ENCODE measurements at regions not wholly inside any gene's neighbourhood (a gene's known extent, or its start where the extent isn't known, plus 50 kb on each side); places are given as distances from the start of the nearest gene placed in this dataset.
"Not testable (repeated sequence)": the region's sequence is repeated elsewhere in the genome, so short reads cannot be mapped to it uniquely, and the experiment has no call there.

DNA sequence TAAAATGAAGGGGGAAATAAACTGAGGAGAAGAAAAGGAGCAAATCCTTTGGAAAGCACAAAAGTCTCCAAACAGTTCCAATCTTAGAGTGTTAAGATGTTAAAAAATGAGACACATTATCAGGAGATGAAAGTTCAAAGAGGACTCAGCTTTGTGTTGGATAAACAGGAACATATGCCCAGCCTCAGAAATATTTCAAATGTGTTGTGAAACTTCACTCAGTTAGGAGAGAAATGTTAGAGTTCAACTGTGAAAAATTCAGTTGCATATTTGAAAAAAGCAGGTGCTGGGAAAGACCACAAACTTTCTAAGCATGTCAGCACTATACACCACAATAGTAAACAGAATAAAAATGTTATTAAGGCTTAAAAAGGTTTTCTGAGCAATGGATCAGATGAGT, 136.8 kb upstream of the PRKD1 start:
- intact Hi-C loops (cut with micrococcal nuclease) = no loop called here
- no peaks in the 10 kb centered on the region for H3K4me1 Mint-ChIP-seq (ENCODE audit: insufficient read depth, unreplicated experiment)
- POLR2A ChIA-PET = no interaction called here
- H3K27me3 Mint-ChIP-seq (ENCODE audit: insufficient read depth, unreplicated experiment) = no peaks in the 10 kb centered on the region
- CTCF ChIA-PET = no interaction called here
- H3K36me3 Mint-ChIP-seq (ENCODE audit: insufficient read depth, unreplicated experiment) = no peaks in the 10 kb centered on the region
- H3K27ac Mint-ChIP-seq (ENCODE audit: low read depth, unreplicated experiment) = no peak overlapping the region
- no peaks in the 10 kb centered on the region for H3K9me3 Mint-ChIP-seq (ENCODE audit: unreplicated experiment)
- BruUV-seq (replicated peaks) = no TSS peak
- DNase-seq (ENCODE audit: unreplicated experiment) = no peak
- no peak for TF ChIP-seq CTCF (IDR thresholded peaks at IDR 0.05; ENCODE audit: unreplicated experiment)
- no peak overlapping the region for H3K4me3 Mint-ChIP-seq (ENCODE audit: unreplicated experiment)

GRCh38 chr14:30069536-30069935, 141.9 kb upstream of the PRKD1 start:
- Mint-ChIP-seq H3K27me3 (ENCODE audit: insufficient read depth, unreplicated experiment) (no peaks in the 10 kb centered on the region), H3K9me3 (ENCODE audit: unreplicated experiment) (peaks cover 22% of the 10 kb centered on the region), H3K4me3 (ENCODE audit: unreplicated experiment) (no peak overlapping the region), H3K36me3 (ENCODE audit: insufficient read depth, unreplicated experiment) (no peaks in the 10 kb centered on the region), H3K27ac (ENCODE audit: low read depth, unreplicated experiment) (no peak overlapping the region), H3K4me1 (ENCODE audit: insufficient read depth, unreplicated experiment) (no peaks in the 10 kb centered on the region)
- BruUV-seq (replicated peaks) = no TSS peak
- ChIA-PET POLR2A (no interaction called here), CTCF (no interaction called here)
- DNase-seq (ENCODE audit: unreplicated experiment) = no peak
- no peak for TF ChIP-seq CTCF (IDR thresholded peaks at IDR 0.05; ENCODE audit: unreplicated experiment)
- intact Hi-C loops (cut with micrococcal nuclease) = no loop called here

DNA sequence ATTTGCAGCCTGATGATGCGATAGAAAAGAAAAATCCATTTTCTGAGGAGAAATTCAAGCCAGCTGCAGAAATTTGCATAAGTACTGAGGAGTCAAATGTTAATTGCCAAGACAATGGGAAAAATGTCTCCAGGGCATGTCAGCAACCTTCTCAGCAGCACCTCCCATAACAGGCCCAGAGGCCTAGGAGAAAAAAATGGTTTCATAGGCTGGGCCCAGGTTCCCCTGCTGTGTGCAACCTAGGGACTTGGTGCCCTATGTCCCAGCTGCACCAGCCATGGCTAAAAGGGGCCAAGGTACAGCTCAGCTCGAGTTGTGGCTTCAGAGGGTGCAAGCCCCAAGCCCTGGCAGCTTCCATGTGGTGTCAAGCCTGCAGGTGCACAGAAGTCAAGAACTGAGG, 144.8 kb upstream of the PRKD1 start:
- POLR2A ChIA-PET; BruUV-seq (replicated peaks); CTCF ChIA-PET; H3K4me1 Mint-ChIP-seq (ENCODE audit: insufficient read depth, unreplicated experiment); H3K27me3 Mint-ChIP-seq (ENCODE audit: insufficient read depth, unreplicated experiment); H3K36me3 Mint-ChIP-seq (ENCODE audit: insufficient read depth, unreplicated experiment); intact Hi-C loops (cut with micrococcal nuclease); H3K27ac Mint-ChIP-seq (ENCODE audit: low read depth, unreplicated experiment); H3K4me3 Mint-ChIP-seq (ENCODE audit: unreplicated experiment); DNase-seq (ENCODE audit: unreplicated experiment): not testable (repeated sequence)
- H3K9me3 Mint-ChIP-seq (ENCODE audit: unreplicated experiment) = peaks cover 30% of the 10 kb centered on the region

DNA sequence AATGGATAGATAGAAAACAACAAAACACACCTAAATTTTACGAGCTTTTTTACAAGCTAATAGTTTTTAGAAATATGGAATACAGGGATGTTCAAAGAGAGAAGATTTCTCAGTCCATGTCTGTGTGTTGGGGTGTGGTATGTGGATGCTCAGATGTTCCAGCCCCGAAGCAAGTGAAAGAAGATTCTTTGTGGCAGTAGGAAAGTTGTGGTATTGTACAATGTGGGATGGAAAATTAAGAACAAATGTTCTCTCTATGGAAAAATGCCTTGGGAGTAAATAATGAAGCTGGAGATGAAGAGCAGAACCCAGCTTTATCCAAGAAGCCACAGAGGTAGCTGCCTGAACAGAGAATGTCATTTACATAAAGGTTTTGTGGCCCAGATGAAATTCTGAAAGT, 150.3 kb upstream of the PRKD1 start:
- POLR2A ChIA-PET = no interaction called here
- peaks cover 21% of the 10 kb centered on the region for H3K9me3 Mint-ChIP-seq (ENCODE audit: unreplicated experiment)
- intact Hi-C loops (cut with micrococcal nuclease) = no loop called here
- DNase-seq (ENCODE audit: unreplicated experiment) = no peak
- H3K27ac Mint-ChIP-seq (ENCODE audit: low read depth, unreplicated experiment) = no peak overlapping the region
- no peak overlapping the region for H3K4me3 Mint-ChIP-seq (ENCODE audit: unreplicated experiment)
- H3K4me1 Mint-ChIP-seq (ENCODE audit: insufficient read depth, unreplicated experiment) = peaks cover 7% of the 10 kb centered on the region
- CTCF ChIA-PET = no interaction called here
- no peaks in the 10 kb centered on the region for H3K36me3 Mint-ChIP-seq (ENCODE audit: insufficient read depth, unreplicated experiment)
- H3K27me3 Mint-ChIP-seq (ENCODE audit: insufficient read depth, unreplicated experiment) = no peaks in the 10 kb centered on the region
- no TSS peak for BruUV-seq (replicated peaks)
- no peak for TF ChIP-seq CTCF (IDR thresholded peaks at IDR 0.05; ENCODE audit: unreplicated experiment)

DNA sequence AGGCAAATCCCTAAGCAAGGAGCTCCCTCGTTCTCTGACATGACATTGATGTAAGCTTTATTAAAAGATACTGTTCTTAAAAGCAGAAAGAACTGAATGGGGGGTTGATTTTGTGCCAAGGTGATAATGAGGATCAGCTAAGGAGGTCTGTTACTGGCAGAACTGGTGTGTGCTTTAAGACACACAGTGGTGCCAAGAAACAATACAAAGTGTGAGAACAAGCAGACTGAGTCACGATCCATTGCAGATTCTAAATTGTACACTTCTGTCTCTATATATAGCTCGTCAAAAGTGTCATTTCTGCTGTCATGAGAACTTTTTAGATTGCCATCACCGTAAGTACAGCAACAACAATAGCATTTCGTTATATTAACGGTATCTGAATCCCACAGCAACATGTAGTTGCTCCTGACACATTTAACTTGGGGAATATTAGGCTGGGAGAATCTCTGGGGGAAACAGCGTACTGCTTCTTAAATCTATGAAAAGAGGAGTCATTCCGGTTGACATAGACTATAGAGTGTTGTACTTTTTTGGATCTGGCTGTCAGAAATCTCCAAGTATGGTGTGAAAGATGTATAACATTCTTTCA, 151.3 kb upstream of the PRKD1 start:
- no peaks in the 10 kb centered on the region for H3K36me3 Mint-ChIP-seq (ENCODE audit: insufficient read depth, unreplicated experiment)
- ChIA-PET POLR2A (no interaction called here), CTCF (interaction anchor here (0.5 to 0.6 kb wide), 2 partner anchors 11 to 213 kb away, joined by 3 to 4 read pairs; no protein-coding TSS in a partner anchor)
- H3K27me3 Mint-ChIP-seq (ENCODE audit: insufficient read depth, unreplicated experiment) = no peaks in the 10 kb centered on the region
- no peak overlapping the region for H3K4me3 Mint-ChIP-seq (ENCODE audit: unreplicated experiment)
- H3K9me3 Mint-ChIP-seq (ENCODE audit: unreplicated experiment) = peaks cover 11% of the 10 kb centered on the region
- no peak for DNase-seq (ENCODE audit: unreplicated experiment)
- BruUV-seq (replicated peaks) = no TSS peak
- peaks cover 7% of the 10 kb centered on the region for H3K4me1 Mint-ChIP-seq (ENCODE audit: insufficient read depth, unreplicated experiment)
- intact Hi-C loops (cut with micrococcal nuclease) = no loop called here
- H3K27ac Mint-ChIP-seq (ENCODE audit: low read depth, unreplicated experiment) = no peak overlapping the region
- TF ChIP-seq CTCF (IDR thresholded peaks at IDR 0.05; ENCODE audit: unreplicated experiment) = no peak
